ENCODE measurements at regions not wholly inside any gene's neighbourhood (a gene's known extent, or its start where the extent isn't known, plus 50 kb on each side); places are given as distances from the start of the nearest gene placed in this dataset.
"Not testable (repeated sequence)": the region's sequence is repeated elsewhere in the genome, so short reads cannot be mapped to it uniquely, and the experiment has no call there.

- no peak for DNase-seq (ENCODE audit: low spot score)
- no peak for TF ChIP-seq CTCF (conservative IDR thresholded peaks at IDR 0.05; ENCODE audit: low read depth)
- no peak overlapping the region for H3K27ac ChIP-seq
- CTCF ChIA-PET: interaction anchor here (0.6 kb wide), 1 partner anchor 60 kb away, joined by 3 read pairs; no protein-coding TSS in a partner anchor
- POLR2A ChIA-PET (ENCODE audit: low non-redundant PET): no interaction called here
These were observed 91.8 kb downstream of the APIP start for GRCh38 chr11:34824425-34824824.

DNA sequence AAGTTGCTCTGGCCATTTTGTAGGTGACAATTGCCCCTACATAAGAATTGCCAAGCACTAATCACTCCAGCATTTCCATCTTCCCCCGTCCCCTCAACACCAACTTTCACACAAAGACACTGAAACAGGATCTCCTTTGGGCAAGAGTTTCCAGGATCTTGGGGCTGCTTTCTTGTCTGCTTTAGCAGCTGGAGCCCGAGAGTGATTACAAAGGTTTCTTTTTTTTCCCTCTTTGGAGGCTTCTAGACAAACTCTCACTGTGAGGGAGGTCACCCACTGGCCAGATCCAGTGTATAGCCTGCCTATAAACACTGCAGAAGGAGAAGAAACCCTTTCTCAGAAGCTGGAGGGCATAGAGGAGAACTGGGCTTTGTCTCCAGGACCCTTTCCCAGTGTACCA, 92.5 kb downstream of the APIP start:
- no peak overlapping the region for H3K27ac ChIP-seq
- DNase-seq (ENCODE audit: low spot score): no peak
- TF ChIP-seq CTCF (conservative IDR thresholded peaks at IDR 0.05; ENCODE audit: low read depth): no peak
- ChIA-PET POLR2A (ENCODE audit: low non-redundant PET) (no interaction called here), CTCF (no interaction called here)

- ChIA-PET POLR2A (ENCODE audit: low non-redundant PET) (no interaction called here), CTCF (no interaction called here)
- DNase-seq (ENCODE audit: low spot score): no peak
- H3K27ac ChIP-seq: no peak overlapping the region
- no peak for TF ChIP-seq CTCF (conservative IDR thresholded peaks at IDR 0.05; ENCODE audit: low read depth)
These were observed 93.0 kb downstream of the APIP start for GRCh38 chr11:34823197-34823596.

DNA sequence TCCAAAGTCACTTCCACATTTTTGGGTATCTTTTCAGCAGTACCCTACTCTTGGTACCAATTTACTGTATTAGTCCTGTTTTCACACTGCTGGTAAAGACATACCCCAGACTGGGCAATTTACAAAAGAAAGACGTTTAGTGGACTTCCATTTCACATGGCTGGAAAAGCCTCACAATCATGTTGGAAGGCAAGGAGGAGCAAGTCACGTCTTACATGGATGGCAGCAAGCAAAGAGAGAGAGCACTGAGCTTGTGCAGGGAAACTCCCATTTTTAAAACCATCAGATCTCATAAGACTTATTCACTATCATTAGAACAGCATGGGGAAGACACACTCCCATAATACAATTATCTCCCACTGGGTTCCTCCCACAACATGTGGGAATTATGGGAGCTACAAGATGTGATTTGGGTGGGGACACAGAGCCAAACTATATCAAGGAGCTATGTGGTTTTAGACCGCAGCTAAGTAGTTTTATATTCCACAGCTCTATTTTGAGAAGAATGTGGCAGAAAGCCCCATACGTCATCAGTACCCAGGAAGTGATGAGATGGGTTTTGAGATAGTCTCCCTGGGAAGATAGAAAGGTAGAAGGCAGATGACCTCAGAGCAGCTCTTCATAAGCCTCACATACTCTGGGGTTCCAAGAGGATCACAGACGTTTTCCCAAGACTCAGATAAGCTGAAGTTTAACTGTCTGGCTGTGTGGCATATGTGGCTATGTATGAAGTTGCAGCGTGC, 96.3 kb downstream of the APIP start:
- ChIA-PET POLR2A (ENCODE audit: low non-redundant PET) (no interaction called here), CTCF (interaction anchor here (0.6 to 0.8 kb wide), 2 partner anchors 66 to 260 kb away, joined by 3 read pairs; no protein-coding TSS in a partner anchor)
- H3K27ac ChIP-seq: no peak overlapping the region
- TF ChIP-seq CTCF (conservative IDR thresholded peaks at IDR 0.05; ENCODE audit: low read depth): no peak
- DNase-seq (ENCODE audit: low spot score): no peak

DNA sequence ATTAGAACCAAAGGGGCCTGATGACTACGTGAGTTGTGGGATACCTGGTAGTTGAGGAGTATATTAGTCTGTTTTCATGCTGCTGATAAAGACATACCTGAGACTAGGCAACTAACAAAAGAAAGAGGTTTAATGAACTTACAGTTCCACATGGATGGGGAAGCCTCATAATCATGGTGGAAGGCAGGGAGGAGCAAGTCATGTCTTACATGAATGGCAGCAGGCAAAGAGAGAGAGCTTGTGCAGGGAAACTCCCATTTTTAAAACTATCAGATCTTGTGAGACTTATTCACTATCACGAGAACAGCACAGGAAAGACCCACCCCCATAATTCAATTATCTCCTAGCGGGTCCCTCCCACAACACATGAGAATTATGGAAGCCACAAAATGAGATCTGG, 98.4 kb downstream of the APIP start:
- CTCF ChIA-PET: interaction anchor here (0.7 kb wide), 1 partner anchor 1164 kb away, joined by 3 read pairs; no protein-coding TSS in a partner anchor
- POLR2A ChIA-PET (ENCODE audit: low non-redundant PET); DNase-seq (ENCODE audit: low spot score); H3K27ac ChIP-seq: not testable (repeated sequence)

DNA sequence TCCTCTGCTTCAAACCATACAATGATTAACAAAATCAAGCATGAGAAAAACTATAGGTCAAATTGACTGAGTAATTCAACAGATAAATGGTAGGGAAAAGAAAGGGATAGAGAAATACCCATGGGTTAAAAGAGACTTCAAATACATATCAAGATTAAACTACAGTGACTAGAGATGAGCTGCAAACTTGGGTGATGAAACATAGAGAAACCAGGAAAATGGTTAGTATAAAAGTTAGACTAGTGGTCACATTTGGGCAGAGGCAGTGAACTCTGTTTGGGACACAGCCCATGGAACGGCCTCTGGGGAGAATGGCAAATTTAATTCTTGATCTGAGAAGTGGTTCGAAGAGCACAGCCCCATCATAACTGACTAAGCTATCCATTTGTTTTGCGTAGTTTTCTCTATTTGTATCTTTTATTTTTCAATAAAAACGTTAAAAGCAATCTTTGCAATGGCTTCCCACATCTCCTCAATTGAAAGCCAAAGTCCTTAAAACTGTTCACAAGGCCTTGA, 99.4 kb downstream of the APIP start:
- DNase-seq (ENCODE audit: low spot score): no peak
- H3K27ac ChIP-seq: no peak overlapping the region
- TF ChIP-seq CTCF (conservative IDR thresholded peaks at IDR 0.05; ENCODE audit: low read depth): no peak
- ChIA-PET CTCF (no interaction called here), POLR2A (ENCODE audit: low non-redundant PET) (no interaction called here)

GRCh38 chr11:34812905-34813576, 103.1 kb downstream of the APIP start:
- H3K27ac ChIP-seq: no peak overlapping the region
- TF ChIP-seq CTCF (conservative IDR thresholded peaks at IDR 0.05; ENCODE audit: low read depth): no peak
- ChIA-PET CTCF (no interaction called here), POLR2A (ENCODE audit: low non-redundant PET) (no interaction called here)
- DNase-seq (ENCODE audit: low spot score): no peak

All from RWPE1 (cell line).